GM21447 (cell line): ENCODE measurements at regions not wholly inside any gene's neighbourhood (a gene's known extent, or its start where the extent isn't known, plus 50 kb on each side); places are given as distances from the start of the nearest gene placed in this dataset.
"Not testable (repeated sequence)": the region's sequence is repeated elsewhere in the genome, so short reads cannot be mapped to it uniquely, and the experiment has no call there.

ENCODE experiments used
- ATAC-seq: cut with Tn5 transposase; IDR thresholded peaks from one replicate; pipeline ENCODE4 v1.9.1; 2021; ENCODE audit not compliant: unreplicated experiment

GRCh38 chr17:77819497-77819896 is 139.0 kb upstream of the TNRC6C start:
- no peak for ATAC-seq

DNA sequence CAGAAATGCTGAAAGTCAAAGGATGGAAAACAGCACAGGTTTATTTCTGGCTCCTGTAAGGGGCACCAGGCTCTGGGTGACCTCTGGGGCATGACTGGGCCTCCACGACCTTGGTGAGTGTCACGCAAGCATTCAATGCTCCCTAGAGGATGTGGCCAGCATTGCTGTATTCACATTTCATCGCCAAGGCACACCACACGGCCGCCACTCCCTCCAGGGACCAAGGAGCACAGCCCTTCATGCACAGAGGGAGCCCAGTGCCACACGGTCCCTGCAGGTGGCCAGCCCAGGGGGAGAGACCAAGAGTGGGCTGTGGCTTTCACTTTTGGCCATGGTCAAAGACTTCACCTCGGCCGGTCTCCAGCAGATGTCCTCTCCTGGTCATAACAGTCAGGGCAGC is 137.4 kb upstream of the TNRC6C start:
- no peak for ATAC-seq

DNA sequence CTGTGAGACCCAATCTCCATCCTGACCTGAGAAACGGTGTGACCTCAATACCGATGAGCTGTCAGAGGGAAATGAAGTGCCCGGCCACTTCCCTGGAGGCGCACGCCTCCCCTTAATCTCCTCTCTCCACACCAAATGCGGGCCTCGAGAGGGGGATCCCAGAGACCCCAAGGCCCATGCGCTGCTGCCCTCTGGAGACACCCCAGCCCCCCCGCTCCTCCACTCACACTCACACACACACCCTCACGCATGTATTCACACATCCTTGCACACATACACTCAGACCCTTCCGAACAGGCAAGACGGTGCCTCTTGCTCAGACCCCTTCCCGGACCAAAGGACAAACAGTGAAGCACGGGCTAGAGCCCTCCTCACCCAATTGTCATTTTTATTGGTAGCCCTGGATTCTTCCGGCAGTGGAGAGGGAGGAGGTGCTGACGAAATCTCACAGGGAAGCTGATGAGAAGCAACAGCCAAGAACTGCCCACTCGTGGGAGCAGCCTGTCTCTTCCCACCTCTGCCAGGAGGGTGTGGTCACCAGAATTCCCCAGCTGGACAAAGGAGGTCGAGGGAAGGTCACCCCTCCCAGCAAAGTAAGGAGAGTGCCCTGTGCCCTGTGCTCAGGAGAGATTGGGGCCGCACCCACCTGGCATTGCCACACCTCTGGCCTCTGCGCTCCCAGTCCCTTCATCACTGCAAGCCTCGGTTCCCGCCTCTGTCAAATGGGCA is 136.0 kb upstream of the TNRC6C start:
- ATAC-seq, result no peak

DNA sequence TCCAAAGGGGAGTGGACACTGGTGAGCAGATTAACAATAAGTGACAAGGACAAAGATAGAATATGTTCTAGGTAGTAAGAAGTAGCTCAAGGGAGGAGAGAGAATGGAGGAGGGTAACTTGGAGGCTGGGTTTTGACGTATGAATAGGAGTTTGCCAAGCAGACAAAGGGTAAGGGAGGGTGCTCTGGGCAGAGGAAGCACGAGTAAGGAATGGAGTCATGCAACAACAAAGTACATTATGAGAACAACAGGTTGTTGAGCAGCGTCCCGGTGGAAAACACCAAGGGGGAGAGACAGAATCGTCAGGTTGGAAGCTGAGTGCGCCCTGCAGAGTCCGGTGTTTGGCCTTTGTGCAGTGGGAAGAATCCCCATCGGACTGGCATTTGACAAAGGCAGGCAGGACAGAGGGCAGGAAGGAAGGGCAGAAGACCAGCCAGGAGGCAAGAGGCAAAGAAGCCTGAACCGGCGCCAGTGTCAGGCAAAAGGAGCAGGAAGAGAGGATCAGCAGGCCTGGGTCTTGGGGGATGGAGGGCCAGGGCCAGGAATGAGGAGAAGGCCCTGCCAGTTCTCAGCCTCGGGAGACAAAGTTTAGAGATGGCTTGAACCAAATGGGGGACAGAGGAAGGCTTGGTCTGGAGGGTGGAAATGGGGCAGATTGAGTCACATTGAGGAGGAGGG is 134.3 kb upstream of the TNRC6C start:
- no peak for ATAC-seq

- no peak for ATAC-seq
These were observed 133.7 kb upstream of the TNRC6C start for GRCh38 chr17:77824780-77825280.

DNA sequence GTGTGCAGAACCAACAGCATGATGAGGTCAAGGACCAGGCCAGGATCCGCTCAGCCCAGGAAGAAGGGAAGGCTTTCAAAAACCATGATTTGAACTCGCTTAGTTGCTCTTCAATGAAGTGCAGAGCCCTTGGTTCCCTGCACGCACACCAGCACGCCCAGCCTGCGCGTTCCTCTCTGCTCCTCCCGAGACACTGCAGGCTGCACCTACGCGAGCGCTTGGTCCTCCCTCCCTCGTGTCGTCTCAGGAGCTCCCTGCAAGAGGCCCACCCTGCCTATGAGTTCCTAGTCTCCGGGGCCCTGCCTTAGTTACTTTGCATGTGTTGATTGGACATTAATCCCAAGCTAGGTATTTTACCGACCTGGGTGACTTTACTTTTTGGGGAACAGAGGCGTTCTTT is 132.9 kb upstream of the TNRC6C start:
- ATAC-seq, result no peak

DNA sequence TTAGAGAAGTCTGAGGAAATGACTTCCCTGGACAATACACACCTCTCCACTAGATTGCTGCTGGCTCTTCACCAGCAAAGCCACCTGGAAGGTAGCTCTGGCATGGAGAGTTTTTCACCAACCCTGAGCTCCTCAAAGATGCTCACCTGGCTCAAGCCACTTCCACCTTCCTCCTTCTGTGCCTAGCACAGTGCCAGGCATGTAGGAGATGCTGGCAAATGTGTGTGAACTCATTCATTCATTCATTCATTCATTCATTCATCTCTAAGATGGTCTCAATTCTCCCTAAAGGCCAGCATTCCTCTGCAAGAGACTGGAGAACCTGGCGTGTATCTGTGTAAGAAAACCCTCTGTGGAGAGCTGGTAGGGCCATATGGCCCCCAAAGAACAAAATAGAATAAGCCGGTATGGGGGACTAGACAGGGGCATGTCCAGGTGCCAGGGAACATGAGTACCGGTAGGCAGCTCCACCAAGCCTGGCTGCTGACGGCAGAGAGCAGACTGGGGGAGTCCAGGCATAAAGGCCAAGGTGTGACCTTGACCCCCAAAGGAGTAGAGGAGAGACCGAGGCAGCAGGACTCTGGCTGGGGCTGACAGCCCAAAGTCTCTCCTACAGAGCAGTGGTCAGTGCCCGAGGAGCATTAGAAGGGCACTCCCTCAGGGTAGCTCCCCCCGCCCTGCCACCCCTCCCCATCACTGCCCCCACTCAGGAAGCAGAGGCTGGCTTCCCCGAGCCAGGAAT is 132.2 kb upstream of the TNRC6C start:
- ATAC-seq, result no peak

DNA sequence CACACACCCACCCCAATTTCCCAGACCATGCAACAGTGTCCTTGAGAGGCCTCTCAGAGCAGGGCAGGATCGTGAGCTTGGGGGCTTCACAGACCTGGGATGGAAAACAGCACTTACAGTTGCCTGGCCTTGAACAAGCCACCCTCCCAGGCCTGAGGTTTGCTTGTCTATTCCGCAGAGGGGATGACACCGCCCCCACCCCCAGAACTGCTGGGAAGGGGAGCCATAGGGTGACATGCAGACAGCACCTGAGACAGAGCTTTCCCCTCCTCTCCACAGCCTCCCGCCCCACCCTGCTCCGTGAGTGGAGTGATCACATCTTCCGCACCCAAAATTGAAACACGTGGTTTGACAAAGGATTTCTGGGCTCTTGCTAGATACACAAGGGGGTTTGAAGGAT is 131.5 kb upstream of the TNRC6C start:
- no peak for ATAC-seq

- no peak for ATAC-seq
These were observed 131.0 kb upstream of the TNRC6C start for GRCh38 chr17:77827511-77827910.

DNA sequence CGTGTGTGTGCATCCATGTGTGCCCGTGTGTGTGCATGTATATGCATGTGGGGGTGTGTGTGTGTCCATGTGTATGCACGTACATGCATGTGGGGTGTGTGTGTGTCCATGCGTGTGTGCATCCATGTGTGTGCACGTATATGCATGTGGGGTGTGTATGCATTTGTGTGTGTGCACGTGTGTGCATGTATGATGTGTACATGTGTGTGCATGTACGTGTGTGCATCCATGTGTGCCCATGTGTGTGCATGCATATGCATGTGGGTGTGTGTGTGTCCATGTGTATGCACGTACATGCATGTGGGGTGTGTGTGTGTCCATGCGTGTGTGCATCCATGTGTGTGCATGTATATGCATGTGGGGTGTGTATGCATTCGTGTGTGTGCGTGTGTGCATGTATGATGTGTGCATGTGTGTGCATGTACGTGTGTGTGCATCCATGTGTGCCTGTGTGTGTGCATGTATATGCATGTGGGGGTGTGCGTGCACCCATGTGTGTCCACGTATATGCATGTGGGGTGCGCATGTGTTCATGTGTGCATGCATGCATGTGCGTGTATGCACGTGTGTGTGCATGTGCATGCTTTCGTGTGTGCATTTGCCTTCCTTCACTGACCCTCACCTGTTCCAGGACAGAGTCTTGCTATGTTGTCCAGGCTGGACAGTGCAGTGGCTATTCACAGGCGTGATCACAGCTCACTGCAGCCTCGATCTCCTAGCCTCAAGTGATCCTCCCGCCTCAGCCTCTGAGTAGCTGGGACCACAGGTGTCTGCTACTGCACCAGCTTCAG is 129.6 kb upstream of the TNRC6C start:
- ATAC-seq, result no peak

DNA sequence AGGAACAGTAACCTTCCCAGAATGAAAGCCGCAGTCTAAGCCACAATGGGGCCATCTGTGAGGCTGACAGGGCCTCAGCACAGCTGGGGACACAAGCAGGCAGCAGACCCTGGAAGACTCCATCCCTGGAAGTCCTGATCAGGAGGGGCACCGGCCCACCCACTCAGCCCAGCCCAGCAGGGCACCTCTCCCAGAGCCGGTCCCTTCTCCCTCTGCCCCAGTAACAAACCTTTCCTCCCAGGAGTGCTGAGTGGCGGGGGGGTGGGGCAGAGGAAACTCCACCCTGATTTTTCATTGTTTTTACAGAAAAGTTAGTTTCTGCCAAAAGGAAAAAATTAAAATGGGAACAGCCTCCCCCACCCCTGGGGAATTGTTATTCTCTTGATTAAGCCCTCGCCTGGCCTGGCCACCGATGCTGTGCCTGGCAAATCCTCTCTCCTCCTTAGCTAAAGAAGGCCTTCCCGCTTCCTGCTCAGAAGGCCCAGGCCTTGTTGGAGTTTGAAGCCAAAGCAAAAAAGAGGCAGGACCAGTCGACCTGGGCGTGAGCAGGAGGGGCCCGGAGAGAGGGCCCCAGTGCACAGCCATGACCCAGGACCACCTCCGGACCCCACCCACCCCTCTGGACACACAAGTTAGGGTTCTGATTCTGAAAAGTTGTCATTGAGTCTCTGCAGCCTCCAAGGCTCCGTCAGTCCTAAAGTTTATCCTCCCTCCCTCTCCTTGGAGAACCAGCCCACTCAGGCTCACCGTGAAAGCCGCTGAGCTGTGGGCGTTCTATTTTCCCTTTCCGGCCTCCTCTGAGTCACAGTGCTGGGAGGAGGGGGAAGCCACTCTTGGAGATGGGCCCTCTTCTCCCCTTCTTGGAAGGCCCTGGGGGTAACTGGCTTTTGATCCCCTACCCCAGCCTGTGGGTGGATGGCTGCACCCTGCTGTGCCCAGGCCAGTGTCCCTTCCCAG is 128.4 kb upstream of the TNRC6C start:
- ATAC-seq, result no peak

DNA sequence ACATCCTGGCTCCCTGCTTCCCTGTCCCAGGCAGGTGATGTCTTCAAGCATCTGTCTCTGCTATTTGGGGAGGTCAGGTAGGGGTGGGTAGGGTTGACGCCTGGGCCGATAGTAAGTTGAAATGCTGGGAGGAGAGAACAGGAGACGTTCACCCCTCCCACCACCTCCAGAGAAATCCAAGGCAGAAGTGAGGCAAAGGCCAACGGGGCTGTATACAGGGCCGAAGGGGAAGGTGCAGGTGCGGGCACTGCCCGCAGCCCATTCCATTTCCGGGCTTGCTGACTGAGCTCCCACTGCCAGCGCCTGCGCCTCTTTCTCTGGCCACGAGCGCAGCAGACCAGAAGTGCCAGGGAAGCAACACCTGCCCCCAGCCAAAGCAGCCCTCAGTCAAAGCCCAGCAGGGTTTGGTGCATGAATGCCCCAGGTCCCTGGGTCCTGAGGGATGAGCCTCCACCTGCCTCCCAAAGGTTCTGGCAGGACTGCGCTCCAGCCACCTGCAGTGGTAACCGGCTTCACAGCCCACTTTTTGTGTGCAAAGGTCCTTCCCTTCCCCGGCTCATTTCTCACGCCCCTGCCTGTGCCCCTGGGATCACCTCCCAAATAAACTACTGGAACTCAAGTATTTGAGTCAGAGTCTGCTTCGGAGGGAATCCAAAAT is 127.6 kb upstream of the TNRC6C start:
- ATAC-seq, result no peak

GRCh38 chr17:77831474-77832179 is 126.9 kb upstream of the TNRC6C start:
- no peak for ATAC-seq

- ATAC-seq, result no peak
These were observed 126.3 kb upstream of the TNRC6C start for GRCh38 chr17:77832180-77832560.

GRCh38 chr17:77833769-77834168 is 124.7 kb upstream of the TNRC6C start:
- ATAC-seq, result no peak

GRCh38 chr17:77834170-77835115 is 124.1 kb upstream of the TNRC6C start:
- no peak for ATAC-seq

DNA sequence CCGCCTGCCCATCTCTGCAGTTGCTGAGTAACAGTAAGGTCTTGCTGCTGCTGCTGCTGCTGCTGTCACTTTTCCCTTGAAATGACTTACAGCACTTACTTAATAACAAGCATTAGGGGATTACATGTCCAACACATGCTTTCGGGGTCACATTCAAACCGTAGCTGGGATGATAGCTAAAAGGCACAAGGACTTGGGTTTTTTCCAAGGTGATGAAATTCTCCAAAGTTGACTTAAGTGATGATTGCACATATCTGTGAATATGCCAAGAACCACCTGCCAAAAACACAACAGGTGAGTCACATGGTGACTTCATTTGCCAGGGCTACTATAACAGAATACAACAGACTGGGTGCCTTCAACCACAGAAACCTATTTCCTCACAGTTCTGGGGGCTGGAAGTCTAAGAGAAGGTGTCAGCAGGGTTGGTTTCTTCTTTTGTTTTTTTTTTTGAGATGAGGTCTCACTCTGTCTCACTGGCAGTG is 121.9 kb upstream of the TNRC6C start:
- no peak for ATAC-seq

- ATAC-seq, result not testable (repeated sequence)
These were observed 121.4 kb upstream of the TNRC6C start for GRCh38 chr17:77837072-77837471.
